Vagina (tissue), 2 donors: ENCODE measurements at regions not wholly inside any gene's neighbourhood (a gene's known extent, or its start where the extent isn't known, plus 50 kb on each side); places are given as distances from the start of the nearest gene placed in this dataset.

Experiments
- DNase-seq, 2 donors: peaks; one replicate each; pipeline ENCODE4 v3.0.0-alpha.2; 2017; ENCODE audit errors: extremely low spot score in 2 of 2
- H3K27ac ChIP-seq: fragments of 200-600 bp; sonication (generic); one replicate; pipeline ENCODE4 v1.5.1; 2019
- H3K27me3 ChIP-seq: fragments of 200-600 bp; sonication (generic); one replicate; pipeline ENCODE4 v1.5.1; 2019
- H3K36me3 ChIP-seq, 2 donors: fragments of 200-600 bp; sonication (generic); one replicate each; pipeline ENCODE4 v1.5.1; 2017 to 2019
- H3K4me1 ChIP-seq: fragments of 200-600 bp; sonication (generic); one replicate; pipeline ENCODE4 v1.5.1; 2019
- H3K4me3 ChIP-seq, 2 donors: fragments of 200-600 bp; sonication (generic); 1 replicate in 1 of 2; 2 replicates in 1 of 2; pipeline ENCODE4 v1.5.1; 2016 to 2019
- H3K9me3 ChIP-seq: fragments of 200-600 bp; sonication (generic); one replicate; pipeline ENCODE4 v1.5.1; 2019
- CTCF ChIP-seq, 3 experiments: fragments of 450-650 bp in 2 of 3; fragments of 200-600 bp in 1 of 3; sonication (generic) in 1 of 3; IDR thresholded peaks; one replicate each; pipeline ENCODE4 v1.5.1; 2017 to 2019; ENCODE audit warnings: antibody characterized with exemption in 3 of 3, mild to moderate bottlenecking in 2 of 3, moderate library complexity in 2 of 3
- POLR2A ChIP-seq, 2 donors: fragments of 450-650 bp; IDR thresholded peaks; one replicate each; pipeline ENCODE4 v1.6.1; 2017; ENCODE audit warnings: antibody characterized with exemption in 2 of 2, mild to moderate bottlenecking in 2 of 2, moderate library complexity in 2 of 2
- POLR2AphosphoS5 ChIP-seq, 2 donors: sonication (generic); formaldehyde crosslinking; IDR thresholded peaks; one replicate each; pipeline ENCODE4 v1.9.0; 2017; ENCODE audit warnings: antibody characterized with exemption in 2 of 2, mild to moderate bottlenecking in 2 of 2, low read depth in 1 of 2; ENCODE audit not compliant: insufficient read depth in 1 of 2
- intact Hi-C: fragments of 100-400 bp; cut with DNase I; formaldehyde crosslinking; loops from one replicate; pipeline ENCODE4 v1.15.1; 2023

GRCh38 chr2:234203135-234203984 is 152.9 kb downstream of the SPP2 start:
- Histone ChIP-seq H3K27me3 (no peaks in the 10 kb centered on the region), H3K4me1 (peaks cover 10% of the 10 kb centered on the region), H3K27ac (peak overlapping the region; percentile 65), H3K36me3 (no peaks in the 10 kb centered on the region), H3K9me3 (no peaks in the 10 kb centered on the region), H3K4me3 (no peak overlapping the region)
- TF ChIP-seq CTCF (IDR thresholded peaks at IDR 0.05) (no peak), POLR2AphosphoS5 (IDR thresholded peaks at IDR 0.05; ENCODE audit: insufficient read depth in 1 of 2, low read depth in 1 of 2) (peak in 1 of 2 donors; percentile 92)
- intact Hi-C loops = no loop called here
- DNase-seq = no peak

DNA sequence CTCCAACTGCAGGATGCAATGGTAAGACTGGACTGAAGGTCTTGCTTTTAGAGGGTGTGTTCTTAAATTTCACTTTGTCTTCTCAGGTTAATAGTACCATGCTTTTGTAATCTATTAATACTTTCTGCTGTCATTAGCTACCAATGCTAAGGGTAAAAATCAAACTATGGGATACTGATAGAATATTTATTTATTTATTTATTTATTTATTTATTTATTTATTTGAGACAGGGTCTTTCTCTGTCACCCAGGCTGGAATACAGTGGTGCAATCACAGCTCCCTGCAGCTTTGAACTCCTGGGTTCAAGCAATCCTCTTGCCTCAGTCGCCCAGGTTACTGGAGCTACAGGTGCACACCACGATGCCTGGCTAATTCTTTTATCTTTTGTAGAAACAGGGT is 152.1 kb downstream of the SPP2 start:
- Histone ChIP-seq H3K9me3 (no peaks in the 10 kb centered on the region), H3K4me1 (peaks cover 10% of the 10 kb centered on the region), H3K27me3 (no peaks in the 10 kb centered on the region), H3K27ac (peak overlapping the region; percentile 65), H3K36me3 (no peaks in the 10 kb centered on the region), H3K4me3 (no peak overlapping the region)
- TF ChIP-seq POLR2AphosphoS5 (IDR thresholded peaks at IDR 0.05; ENCODE audit: insufficient read depth in 1 of 2, low read depth in 1 of 2) (no peak), CTCF (IDR thresholded peaks at IDR 0.05) (no peak), POLR2A (IDR thresholded peaks at IDR 0.05) (no peak)
- DNase-seq = no peak
- intact Hi-C loops = no loop called here

- no peak for TF ChIP-seq CTCF (IDR thresholded peaks at IDR 0.05)
- no peak for TF ChIP-seq POLR2AphosphoS5 (IDR thresholded peaks at IDR 0.05; ENCODE audit: insufficient read depth in 1 of 2, low read depth in 1 of 2)
- TF ChIP-seq POLR2A (IDR thresholded peaks at IDR 0.05) = no peak
These were observed 149.5 kb downstream of the SPP2 start for GRCh38 chr2:234199996-234200395.

GRCh38 chr2:234198976-234199375 is 148.5 kb downstream of the SPP2 start:
- Histone ChIP-seq H3K27ac (no peak overlapping the region), H3K4me3 (no peak overlapping the region), H3K27me3 (no peaks in the 10 kb centered on the region), H3K9me3 (no peaks in the 10 kb centered on the region), H3K4me1 (peaks cover 10% of the 10 kb centered on the region), H3K36me3 (no peaks in the 10 kb centered on the region)
- intact Hi-C loops = no loop called here
- no peak for DNase-seq
- TF ChIP-seq POLR2AphosphoS5 (IDR thresholded peaks at IDR 0.05; ENCODE audit: insufficient read depth in 1 of 2, low read depth in 1 of 2) (no peak), CTCF (IDR thresholded peaks at IDR 0.05) (no peak), POLR2A (IDR thresholded peaks at IDR 0.05) (no peak)

More at GRCh38 chr2:234199996-234200395, 149.5 kb downstream of the SPP2 start:
- intact Hi-C loops = no loop called here
- Histone ChIP-seq H3K4me3 (no peak overlapping the region), H3K36me3 (no peaks in the 10 kb centered on the region), H3K27ac (no peak overlapping the region), H3K4me1 (peaks cover 10% of the 10 kb centered on the region), H3K27me3 (no peaks in the 10 kb centered on the region), H3K9me3 (no peaks in the 10 kb centered on the region)
- DNase-seq = no peak

- H3K9me3 ChIP-seq = no peaks in the 10 kb centered on the region
- DNase-seq = no peak
- no peak for TF ChIP-seq POLR2AphosphoS5 (IDR thresholded peaks at IDR 0.05; ENCODE audit: insufficient read depth in 1 of 2, low read depth in 1 of 2)
- TF ChIP-seq CTCF (IDR thresholded peaks at IDR 0.05) = no peak
- TF ChIP-seq POLR2A (IDR thresholded peaks at IDR 0.05) = no peak
- no peaks in the 10 kb centered on the region for H3K27me3 ChIP-seq
- H3K4me1 ChIP-seq = no peaks in the 10 kb centered on the region
- intact Hi-C loops = no loop called here
- no peak overlapping the region for H3K27ac ChIP-seq
- H3K4me3 ChIP-seq = no peak overlapping the region
- H3K36me3 ChIP-seq = no peaks in the 10 kb centered on the region
These were observed 145.0 kb downstream of the SPP2 start for GRCh38 chr2:234195516-234195915.
